GM13977 (cell line): ENCODE measurements at regions not wholly inside any gene's neighbourhood (a gene's known extent, or its start where the extent isn't known, plus 50 kb on each side); places are given as distances from the start of the nearest gene placed in this dataset.
"Not testable (repeated sequence)": the region's sequence is repeated elsewhere in the genome, so short reads cannot be mapped to it uniquely, and the experiment has no call there.

Experiments used
- DNase-seq: peaks from one replicate; pipeline ENCODE4 v3.0.0; 2012; ENCODE audit warnings: low spot score
- CTCF ChIP-seq: IDR thresholded peaks from 2 replicates; pipeline ENCODE4 v1.5.1; 2012; ENCODE audit warnings: mild to moderate bottlenecking, control low read depth; ENCODE audit not compliant: insufficient read depth; ENCODE audit errors: extremely low read depth, missing control alignments
- in situ Hi-C: fragments of 300-500 bp; cut with MboI; formaldehyde crosslinking; loops from one replicate; pipeline ENCODE4 v1.12.0; 2022; ENCODE audit warnings: low sequenced_read_pairs, low pct_unique_long_range_greater_than_20kb, mixed read lengths, inconsistent platforms; ENCODE audit not compliant: unreplicated experiment

- no peak for TF ChIP-seq CTCF
- in situ Hi-C loops: no loop called here
- DNase-seq: no peak
These were observed 487.3 kb downstream of the BRD1 start for GRCh38 chr22:49340406-49340805.

- in situ Hi-C loops, DNase-seq: not testable (repeated sequence)
These were observed 491.2 kb downstream of the BRD1 start for GRCh38 chr22:49336483-49336882.

GRCh38 chr22:49334976-49335375, 492.7 kb downstream of the BRD1 start:
- no peak for TF ChIP-seq CTCF
- DNase-seq: peak; percentile 4
- in situ Hi-C loops: no loop called here

GRCh38 chr22:49334449-49334789, 493.3 kb downstream of the BRD1 start:
- TF ChIP-seq CTCF: no peak
- DNase-seq: peak; percentile 8
- in situ Hi-C loops: no loop called here

- no peak for TF ChIP-seq CTCF
- peak; percentile 11 for DNase-seq
- in situ Hi-C loops: no loop called here
These were observed 494.5 kb downstream of the BRD1 start for GRCh38 chr22:49333206-49333605.

- no peak for TF ChIP-seq CTCF
- in situ Hi-C loops: no loop called here
- peak; percentile 7 for DNase-seq
These were observed 495.0 kb downstream of the BRD1 start for GRCh38 chr22:49332691-49333090.

- TF ChIP-seq CTCF: no peak
- in situ Hi-C loops: no loop called here
- peak; percentile 5 for DNase-seq
These were observed 495.8 kb downstream of the BRD1 start for GRCh38 chr22:49331878-49332277.
